ENCODE measurements at regions not wholly inside any gene's neighbourhood (a gene's known extent, or its start where the extent isn't known, plus 50 kb on each side); places are given as distances from the start of the nearest gene placed in this dataset.

DNA sequence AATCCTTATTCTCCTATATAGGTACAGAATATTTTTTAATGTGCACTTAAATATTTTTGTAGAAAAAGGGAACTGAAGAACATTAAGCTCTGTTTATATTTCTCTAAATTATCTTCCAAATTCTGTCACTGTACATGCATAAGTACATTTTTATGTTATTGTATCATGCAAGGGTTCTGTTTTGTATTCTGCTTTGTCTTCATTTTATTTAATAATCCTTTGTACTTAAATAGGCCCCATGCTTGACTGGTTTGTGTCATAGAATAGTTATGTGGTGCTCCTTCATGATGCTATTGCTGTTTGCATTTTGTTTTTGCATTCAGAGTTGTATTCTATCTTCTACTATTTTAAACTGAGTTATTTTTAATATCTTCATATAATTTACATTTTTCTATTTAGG, 111.9 kb upstream of the EDNRA start:
- no peak for DNase-seq

DNA sequence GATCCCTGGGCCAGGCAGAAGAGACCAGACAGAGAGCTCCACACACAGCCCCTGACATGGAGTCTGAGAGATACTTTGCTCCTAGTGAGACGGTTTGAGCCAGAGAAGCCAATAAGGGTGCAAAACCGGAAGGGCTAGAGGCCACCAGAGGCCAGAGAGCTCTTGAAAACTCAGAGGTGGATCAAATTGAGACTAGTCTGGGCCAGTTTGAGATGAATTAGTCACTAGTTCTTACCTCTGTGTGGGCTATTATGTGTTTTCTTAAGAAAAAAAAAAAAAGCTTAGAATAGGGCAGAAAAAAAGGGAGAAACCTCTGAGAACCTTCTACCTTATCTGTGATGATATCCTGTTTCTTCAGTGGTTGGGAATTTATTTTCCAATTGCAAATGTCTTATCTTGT, 110.4 kb upstream of the EDNRA start:
- DNase-seq, result no peak

DNA sequence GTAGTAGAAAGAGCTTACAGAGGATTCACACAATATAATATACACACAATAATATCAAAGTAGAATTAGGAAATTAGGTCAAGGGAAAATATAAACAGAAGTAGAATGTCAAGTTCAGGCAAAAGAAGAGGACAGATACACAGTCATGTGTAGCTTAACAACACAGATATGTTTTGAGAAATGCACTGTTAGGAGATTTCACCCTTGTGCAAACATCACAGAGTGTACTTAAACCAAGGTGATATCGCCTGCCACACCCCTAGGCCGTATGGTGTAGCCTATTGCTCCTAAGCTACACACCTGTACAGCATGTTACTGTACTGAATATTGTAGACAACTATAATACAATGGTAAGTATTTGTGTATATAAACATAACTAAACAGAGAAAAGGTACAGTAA, 110.0 kb upstream of the EDNRA start:
- DNase-seq, result no peak

DNA sequence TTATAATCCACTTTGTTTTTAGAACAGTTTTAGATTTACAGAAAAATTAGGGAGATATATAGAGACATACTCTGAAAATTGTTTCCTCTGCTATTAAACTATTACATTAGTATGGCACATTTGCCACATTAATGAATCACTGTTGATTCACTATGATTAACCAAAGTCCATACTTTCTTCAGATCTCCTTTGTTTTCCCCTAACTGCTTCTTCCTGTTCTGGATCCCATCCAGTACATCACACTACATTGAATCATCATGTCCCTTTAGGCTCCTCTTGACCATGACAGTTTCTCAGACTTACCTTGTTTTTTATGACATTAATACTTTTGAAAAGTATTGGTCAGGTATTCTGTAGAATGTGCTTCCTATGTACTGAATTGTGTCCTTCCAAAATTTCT, 109.2 kb upstream of the EDNRA start:
- no peak for DNase-seq

DNA sequence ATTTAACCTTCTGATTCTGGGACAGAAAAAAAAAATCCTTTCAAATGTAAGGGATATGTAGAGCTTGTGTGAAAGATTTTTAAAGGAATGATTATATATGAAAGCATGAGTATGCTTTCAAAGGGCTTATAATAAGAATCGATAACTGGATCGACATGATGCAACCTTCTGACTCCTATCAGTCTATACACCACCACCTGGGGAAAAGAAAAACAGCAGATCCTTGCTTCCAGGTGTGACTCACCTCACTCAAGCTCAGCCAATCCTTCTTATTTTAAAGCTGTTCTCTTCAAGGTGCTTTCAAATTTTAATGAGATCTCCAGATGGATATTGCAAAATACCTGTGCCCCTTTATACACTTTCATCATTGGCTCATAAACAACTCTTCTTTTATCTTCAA, 102.1 kb upstream of the EDNRA start:
- DNase-seq, result no peak

DNA sequence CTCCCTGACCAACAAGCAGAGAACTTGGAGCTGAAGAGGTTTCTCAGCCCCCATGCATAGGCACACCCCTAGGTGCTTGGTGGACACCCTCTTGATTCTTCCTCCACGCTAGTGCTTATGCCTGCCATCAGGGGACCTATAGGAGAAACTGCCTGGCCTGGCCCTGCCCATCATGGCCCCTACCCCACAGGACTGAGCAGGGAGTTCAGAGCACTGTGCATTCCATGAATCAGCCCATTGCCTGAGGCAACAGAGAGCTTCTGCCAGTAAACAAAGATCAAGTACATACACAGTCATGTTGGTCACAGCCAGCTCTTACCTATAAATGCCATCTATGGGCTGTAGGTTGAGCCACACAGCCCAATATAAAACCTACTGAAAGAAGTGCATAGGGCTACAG, 99.1 kb upstream of the EDNRA start:
- DNase-seq, result no peak

DNA sequence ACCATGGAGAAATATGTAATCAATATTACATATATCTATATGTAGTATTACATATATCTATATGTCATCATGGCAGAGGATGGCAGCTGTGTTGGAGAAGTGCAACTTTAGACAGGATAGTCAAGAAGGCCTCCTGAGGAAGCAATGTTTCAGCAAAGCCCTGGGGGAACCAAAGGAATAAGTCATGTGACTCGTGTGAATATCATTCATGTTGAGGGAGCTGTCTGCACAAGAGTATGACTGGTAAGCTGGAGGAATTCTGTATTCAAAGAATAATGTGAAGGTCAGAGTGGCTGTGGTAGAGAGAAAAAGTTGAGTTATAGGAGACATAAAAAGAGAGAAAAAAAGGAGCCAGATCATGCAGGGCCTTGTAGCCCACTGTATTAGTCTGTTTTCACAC, 92.9 kb upstream of the EDNRA start:
- DNase-seq, result no peak

DNA sequence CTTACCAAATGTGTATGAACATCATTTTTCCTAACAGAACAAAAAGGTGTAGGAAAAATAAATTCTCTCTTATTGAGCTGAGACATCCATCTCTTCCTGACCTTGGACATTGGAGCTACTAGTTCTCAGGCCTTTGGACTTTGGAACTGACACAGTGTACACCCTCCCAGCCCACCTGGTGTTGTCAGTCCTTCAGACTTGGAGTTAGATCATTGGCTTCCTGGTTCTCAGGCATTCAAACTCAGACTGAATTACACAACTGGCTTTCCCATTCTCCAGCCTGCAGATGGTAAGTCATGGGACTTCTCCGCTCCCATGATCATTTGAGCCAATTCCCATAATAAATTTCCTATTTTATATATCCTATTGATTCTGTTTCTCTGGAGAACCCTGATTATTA, 84.8 kb upstream of the EDNRA start:
- DNase-seq, result no peak

DNA sequence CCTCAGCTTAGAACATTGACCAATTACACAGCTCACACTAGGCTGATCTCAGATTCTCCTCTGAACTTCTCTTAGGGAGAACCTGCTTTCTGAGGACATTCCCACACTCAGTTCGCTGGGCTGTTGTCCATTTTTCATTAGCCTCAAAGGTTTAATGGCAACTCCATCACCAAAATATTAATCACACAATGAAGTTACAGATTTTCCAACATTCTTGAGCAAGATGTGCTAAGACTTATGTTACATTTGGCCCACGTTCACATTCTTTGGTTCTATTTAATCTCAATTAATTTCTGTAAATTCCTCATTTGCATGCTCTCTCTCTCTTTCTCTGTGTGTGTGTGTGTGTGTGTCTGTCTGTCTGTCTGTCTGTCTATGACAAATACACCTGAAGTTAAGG, 82.3 kb upstream of the EDNRA start:
- DNase-seq, result no peak

DNA sequence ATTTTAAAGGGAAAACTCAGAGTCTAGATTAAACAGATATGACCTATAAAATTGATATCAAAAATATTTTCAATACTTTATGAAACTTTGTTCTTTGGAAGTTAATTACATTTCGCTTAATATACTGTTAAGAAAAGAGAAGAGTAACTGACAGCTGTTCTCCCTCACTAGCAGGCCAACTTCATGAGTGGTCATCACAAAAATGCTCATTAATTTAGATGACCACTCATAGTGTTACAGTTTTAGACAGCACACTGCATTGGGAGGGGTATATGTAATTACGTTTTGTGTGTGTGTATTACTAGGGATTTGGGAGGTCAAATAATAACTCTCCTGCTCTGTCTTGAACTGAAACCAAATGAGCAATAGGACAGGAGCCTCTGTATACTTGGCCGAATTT, 80.2 kb upstream of the EDNRA start:
- DNase-seq, result no peak

DNA sequence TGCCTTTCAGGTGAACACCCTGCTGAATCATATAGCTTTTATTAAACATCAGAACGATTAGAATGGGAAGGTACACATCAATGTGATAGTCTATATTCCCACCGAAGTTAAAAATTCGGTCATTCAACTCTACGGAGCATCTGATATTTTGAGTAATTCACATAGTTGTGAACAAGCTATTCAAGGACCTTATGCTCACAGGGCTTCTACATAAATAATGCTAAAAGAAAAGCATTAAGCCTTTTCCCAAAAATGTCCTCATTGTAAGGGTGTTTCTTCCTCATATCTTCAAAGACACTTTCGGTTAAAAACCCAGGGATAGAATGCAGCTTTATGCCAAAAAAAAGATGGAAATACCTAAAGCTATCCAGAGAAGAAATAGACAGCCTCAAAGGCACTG, 79.7 kb upstream of the EDNRA start:
- DNase-seq, result no peak

DNA sequence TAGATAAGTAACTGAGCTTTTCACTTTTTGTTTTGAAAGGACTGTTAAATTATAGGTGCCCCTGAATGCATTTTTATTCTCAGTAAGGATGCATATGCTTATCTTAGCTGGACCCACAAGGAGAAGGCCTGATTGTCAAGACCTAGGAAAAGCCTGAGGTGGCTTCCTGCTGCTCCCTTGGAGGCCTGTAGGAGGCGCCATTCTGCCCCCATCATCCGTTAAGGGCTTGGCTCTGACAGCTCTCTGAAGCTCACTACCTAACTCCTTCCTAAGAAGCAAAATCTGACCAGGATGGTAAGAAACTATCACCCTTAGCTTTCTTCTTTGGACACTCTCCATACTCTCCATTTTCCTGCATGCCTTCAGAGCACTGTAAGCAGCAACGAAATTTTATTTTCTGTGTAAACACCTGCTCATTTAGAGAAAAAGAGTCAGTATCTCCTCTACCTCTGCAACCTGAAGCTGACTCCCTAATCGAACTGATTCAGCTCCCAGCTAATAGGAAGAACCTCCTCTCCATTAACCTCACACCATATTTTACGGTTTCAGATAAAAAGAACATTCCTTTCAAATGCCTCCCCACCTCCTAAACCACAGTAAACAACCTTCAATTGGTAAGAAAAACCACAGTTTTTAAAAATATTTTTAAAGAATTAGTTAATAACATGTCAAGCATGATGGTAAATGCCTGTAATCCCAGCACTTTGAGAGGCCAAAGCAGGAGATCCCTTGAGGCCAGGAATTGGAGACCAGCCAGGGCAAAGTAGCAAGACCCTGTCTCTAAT, 73.4 kb upstream of the EDNRA start:
- no peak for DNase-seq

DNA sequence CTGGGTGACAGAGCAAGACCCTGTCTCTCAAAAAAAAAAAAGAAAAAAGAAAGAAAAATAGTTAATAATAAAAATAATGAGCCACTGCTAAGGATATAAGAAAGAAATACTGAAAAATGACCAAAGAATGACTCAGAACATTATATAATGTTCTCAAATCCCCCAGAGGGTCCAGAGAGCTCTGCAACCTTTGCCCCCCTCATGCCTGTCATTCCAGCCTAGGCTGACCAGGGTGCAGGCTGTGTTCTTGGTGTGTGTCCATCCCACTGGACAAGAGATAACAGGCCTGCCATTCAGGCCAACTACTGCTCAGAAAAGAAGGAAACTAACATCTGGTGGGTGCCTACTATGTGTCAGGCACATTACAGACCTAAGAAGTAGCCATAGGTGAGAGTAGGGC, 72.7 kb upstream of the EDNRA start:
- DNase-seq, result no peak

DNA sequence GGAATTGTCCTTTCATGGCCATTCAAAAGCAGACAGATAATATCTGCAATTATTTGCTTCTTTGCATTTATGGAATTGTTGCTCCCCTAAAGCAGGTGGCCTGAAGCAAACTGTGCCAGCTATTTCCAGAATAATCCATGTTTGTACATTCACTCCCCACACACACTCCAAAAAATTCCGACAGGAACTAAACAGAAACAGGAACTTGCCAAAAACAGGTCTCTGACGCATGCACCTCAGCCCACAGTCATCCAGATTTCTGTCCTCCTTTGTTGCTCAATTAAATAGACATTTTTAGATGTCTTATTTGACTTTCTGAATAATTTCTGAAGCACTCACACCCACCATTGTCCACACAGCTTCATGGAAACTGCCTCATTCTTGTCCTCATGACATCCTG, 71.5 kb upstream of the EDNRA start:
- DNase-seq, result no peak

DNA sequence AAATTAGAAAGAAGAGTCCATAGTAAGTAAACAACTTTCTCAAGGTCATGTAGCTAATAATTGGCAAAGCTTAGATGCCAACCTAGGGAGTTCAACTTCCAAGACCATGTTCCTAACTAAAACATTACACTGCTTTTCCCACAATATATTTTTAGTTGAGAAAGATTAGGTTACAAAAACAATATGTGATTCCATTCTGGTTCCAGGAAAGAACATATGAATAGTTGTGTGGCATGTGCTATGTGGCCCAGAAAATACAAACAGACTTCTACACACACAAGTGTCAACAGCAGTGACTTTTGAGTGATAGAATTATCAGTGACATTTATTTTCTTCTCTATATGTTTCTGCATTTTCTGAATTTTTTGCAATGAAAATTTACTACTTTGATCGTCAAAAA, 62.7 kb upstream of the EDNRA start:
- no peak for DNase-seq

DNA sequence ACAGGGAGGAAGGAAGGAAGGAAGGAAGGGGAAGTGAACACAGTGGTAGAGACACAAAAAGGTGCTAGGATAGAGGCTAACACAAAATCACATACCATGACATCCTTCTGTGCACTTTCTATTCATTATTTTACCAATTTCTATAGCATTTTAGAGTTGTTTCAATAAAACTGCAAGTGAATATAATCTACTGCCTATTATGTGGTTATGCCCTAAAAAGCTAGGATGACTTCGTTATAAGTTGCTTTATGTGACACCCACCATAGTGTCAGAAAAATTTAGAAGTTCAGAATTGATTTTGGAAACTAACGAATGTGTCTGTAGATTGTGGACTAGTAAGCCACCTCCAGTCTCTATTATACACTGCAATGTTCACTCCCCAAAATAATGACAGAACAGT, 59.4 kb upstream of the EDNRA start:
- no peak for DNase-seq

DNA sequence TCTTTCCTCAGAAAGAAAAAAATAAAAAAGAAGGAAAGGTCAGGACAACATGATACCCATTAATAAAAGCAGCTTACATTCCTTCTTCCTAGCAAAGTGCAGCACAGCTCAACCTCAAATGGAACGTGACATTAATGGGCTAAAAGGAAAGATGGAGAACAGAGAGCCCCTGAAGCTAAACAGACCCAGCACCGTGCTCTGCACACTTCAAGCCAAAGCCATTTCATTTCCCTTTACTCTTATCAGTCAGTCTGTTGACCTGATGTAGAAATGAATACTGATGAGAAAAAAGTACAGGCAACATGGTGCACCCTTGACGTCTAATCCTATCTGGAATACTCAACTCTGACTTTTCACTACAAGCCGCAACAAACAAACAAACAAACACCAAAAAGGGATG, 57.7 kb upstream of the EDNRA start:
- no peak for DNase-seq

DNA sequence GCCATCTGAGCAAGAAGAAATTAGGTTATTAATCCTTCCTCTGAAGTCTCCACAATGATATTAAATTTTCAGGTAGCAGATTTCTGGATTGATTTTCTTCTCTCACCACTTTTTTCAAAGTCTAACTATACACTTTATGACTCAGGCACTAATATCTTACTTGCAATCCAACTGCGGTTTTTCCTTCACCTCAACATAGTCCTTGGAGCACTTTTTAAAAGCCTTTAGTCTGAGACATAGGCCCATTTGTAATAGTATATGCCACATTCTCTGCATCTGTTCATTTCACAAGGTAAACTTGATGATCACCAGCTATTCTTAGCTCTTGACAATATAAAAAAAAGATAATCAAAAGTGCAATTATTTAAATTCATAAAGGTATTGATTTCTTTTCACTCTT, 55.9 kb upstream of the EDNRA start:
- no peak for DNase-seq

DNA sequence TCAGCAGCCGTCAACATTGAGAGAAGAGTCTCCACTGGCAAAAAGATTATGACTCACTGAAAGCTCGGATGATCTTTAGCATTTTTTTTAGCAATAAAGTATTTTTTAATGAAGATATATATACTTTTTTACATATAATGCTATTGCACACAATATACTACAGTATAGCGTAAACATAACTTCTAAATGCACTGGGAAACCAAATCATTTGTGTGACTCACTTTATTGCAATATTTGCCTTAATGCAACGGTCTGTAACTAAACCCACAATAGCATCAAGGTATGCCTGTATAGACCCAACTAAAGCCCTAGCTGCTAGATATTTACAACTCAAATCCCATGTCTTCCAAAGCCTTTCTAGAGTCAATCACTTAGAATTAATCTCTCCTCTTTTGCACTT, 52.3 kb upstream of the EDNRA start:
- DNase-seq, result no peak

DNA sequence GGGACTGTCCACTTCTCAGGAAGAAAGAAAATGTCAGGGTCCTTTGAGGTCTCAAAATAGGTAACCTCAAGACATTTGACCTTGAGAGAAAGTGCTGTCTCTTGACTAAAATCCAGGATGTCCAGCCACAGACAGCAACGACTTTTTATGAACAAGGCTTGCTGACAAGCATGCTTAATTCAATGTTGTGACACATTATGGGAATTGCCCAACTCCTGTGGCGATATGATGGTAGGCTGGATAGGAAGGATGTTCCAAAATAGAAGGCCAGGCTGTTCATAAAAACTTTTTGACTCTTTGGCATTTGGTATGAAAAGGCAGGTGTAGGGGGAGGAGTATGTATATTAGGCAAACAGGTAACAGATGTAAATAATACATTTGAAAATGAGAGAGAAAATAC, 50.8 kb upstream of the EDNRA start:
- no peak for DNase-seq

Measured in stimulated activated CD4-positive, alpha-beta T cell treated with anti-CD3 and anti-CD28 coated beads, Interleukin-2, amount 100 ng/mL, for 24 hours (primary cell).